GM19035 (cell line): ENCODE measurements at regions not wholly inside any gene's neighbourhood (a gene's known extent, or its start where the extent isn't known, plus 50 kb on each side); places are given as distances from the start of the nearest gene placed in this dataset.

Experiments used
- ATAC-seq: cut with Tn5 transposase; IDR thresholded peaks from one replicate; pipeline ENCODE4 v1.9.1; 2021; ENCODE audit not compliant: unreplicated experiment

GRCh38 chr5:74266836-74267235 is 373.7 kb downstream of the ENC1 start:
- ATAC-seq = no peak

- no peak for ATAC-seq
Measured at GRCh38 chr5:74266132-74266531, 374.4 kb downstream of the ENC1 start.

GRCh38 chr5:74262544-74263207 is 377.9 kb downstream of the ENC1 start:
- no peak for ATAC-seq

- no peak for ATAC-seq
Measured at GRCh38 chr5:74261866-74262265, 378.7 kb downstream of the ENC1 start.

GRCh38 chr5:74261421-74261820 is 379.1 kb downstream of the ENC1 start:
- no peak for ATAC-seq

GRCh38 chr5:74259572-74259971 is 381.0 kb downstream of the ENC1 start:
- no peak for ATAC-seq

GRCh38 chr5:74258314-74258665 is 382.2 kb downstream of the ENC1 start:
- no peak for ATAC-seq

GRCh38 chr5:74257645-74258313 is 382.7 kb downstream of the ENC1 start:
- ATAC-seq = no peak

- ATAC-seq = no peak
Measured at GRCh38 chr5:74257060-74257527, 383.4 kb downstream of the ENC1 start.

- no peak for ATAC-seq
Measured at GRCh38 chr5:74255692-74256392, 384.7 kb downstream of the ENC1 start.

GRCh38 chr5:74254257-74254656 is 386.3 kb downstream of the ENC1 start:
- no peak for ATAC-seq

GRCh38 chr5:74252044-74252443 is 388.5 kb downstream of the ENC1 start:
- ATAC-seq = no peak

- ATAC-seq = no peak
Measured at GRCh38 chr5:74251141-74252035, 389.1 kb downstream of the ENC1 start.

- ATAC-seq = no peak
Measured at GRCh38 chr5:74250304-74251102, 390.0 kb downstream of the ENC1 start.

- ATAC-seq = no peak
Measured at GRCh38 chr5:74248576-74248975, 392.0 kb downstream of the ENC1 start.

GRCh38 chr5:74244406-74244805 is 396.1 kb downstream of the ENC1 start:
- ATAC-seq = no peak

GRCh38 chr5:74243634-74244033 is 396.9 kb downstream of the ENC1 start:
- ATAC-seq = no peak

- ATAC-seq = no peak
Measured at GRCh38 chr5:74242516-74242915, 398.0 kb downstream of the ENC1 start.

GRCh38 chr5:74241751-74242140 is 398.8 kb downstream of the ENC1 start:
- no peak for ATAC-seq
